ENCODE measurements at regions not wholly inside any gene's neighbourhood (a gene's known extent, or its start where the extent isn't known, plus 50 kb on each side); places are given as distances from the start of the nearest gene placed in this dataset.

GRCh38 chr6:22779062-22779461 is 209.7 kb downstream of the HDGFL1 start:
- TF ChIP-seq, protein P1, sequence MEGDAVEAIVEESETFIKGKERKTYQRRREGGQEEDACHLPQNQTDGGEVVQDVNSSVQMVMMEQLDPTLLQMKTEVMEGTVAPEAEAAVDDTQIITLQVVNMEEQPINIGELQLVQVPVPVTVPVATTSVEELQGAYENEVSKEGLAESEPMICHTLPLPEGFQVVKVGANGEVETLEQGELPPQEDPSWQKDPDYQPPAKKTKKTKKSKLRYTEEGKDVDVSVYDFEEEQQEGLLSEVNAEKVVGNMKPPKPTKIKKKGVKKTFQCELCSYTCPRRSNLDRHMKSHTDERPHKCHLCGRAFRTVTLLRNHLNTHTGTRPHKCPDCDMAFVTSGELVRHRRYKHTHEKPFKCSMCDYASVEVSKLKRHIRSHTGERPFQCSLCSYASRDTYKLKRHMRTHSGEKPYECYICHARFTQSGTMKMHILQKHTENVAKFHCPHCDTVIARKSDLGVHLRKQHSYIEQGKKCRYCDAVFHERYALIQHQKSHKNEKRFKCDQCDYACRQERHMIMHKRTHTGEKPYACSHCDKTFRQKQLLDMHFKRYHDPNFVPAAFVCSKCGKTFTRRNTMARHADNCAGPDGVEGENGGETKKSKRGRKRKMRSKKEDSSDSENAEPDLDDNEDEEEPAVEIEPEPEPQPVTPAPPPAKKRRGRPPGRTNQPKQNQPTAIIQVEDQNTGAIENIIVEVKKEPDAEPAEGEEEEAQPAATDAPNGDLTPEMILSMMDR (IDR thresholded peaks at IDR 0.05; ENCODE audit: borderline replicate concordance, extremely low read depth, low read length, poor library complexity, severe bottlenecking), result no peak
- TF ChIP-seq EZH2 (IDR thresholded peaks at IDR 0.05; ENCODE audit: borderline replicate concordance, low read depth, low read length, severe bottlenecking), result no peak

All from DND-41 (cell line).